ENCODE measurements at regions not wholly inside any gene's neighbourhood (a gene's known extent, or its start where the extent isn't known, plus 50 kb on each side); places are given as distances from the start of the nearest gene placed in this dataset.

- intact Hi-C loops (cut with DNase I) = no loop called here
- Histone ChIP-seq H3K9me3 (no peaks in the 10 kb centered on the region), H3K36me3 (no peaks in the 10 kb centered on the region), H3K4me1 (no peaks in the 10 kb centered on the region), H3K27me3 (no peaks in the 10 kb centered on the region), H3K27ac (no peak overlapping the region), H3K4me3 (no peak overlapping the region)
- no peak for DNase-seq (ENCODE audit: extremely low spot score in 2 of 2)
- no peak for TF ChIP-seq POLR2A (IDR thresholded peaks at IDR 0.05)
- TF ChIP-seq CTCF (IDR thresholded peaks at IDR 0.05) = no peak
- TF ChIP-seq POLR2AphosphoS5 (IDR thresholded peaks at IDR 0.05; ENCODE audit: insufficient read depth in 1 of 2, low read depth in 1 of 2) = no peak
Observed at GRCh38 chr6:6091608-6092002, 84.9 kb upstream of the NRN1 start.

- intact Hi-C loops (cut with DNase I) = no loop called here
- H3K4me1 ChIP-seq = no peaks in the 10 kb centered on the region
Observed at GRCh38 chr6:6090861-6091607, 84.3 kb upstream of the NRN1 start.

GRCh38 chr6:6085928-6086668 lies 79.4 kb upstream of the NRN1 start:
- H3K9me3 ChIP-seq = no peaks in the 10 kb centered on the region
- H3K4me3 ChIP-seq = no peak overlapping the region
- TF ChIP-seq POLR2AphosphoS5 (IDR thresholded peaks at IDR 0.05; ENCODE audit: insufficient read depth in 1 of 2, low read depth in 1 of 2) = no peak
- TF ChIP-seq CTCF (IDR thresholded peaks at IDR 0.05) = no peak
- no peak for TF ChIP-seq POLR2A (IDR thresholded peaks at IDR 0.05)
- H3K36me3 ChIP-seq = no peaks in the 10 kb centered on the region
- intact Hi-C loops (cut with DNase I) = no loop called here
- no peaks in the 10 kb centered on the region for H3K4me1 ChIP-seq
- H3K27me3 ChIP-seq = no peaks in the 10 kb centered on the region
- no peak overlapping the region for H3K27ac ChIP-seq
- no peak for DNase-seq (ENCODE audit: extremely low spot score in 2 of 2)

More at GRCh38 chr6:6090861-6091607, 84.3 kb upstream of the NRN1 start:
- Histone ChIP-seq H3K27me3 (no peaks in the 10 kb centered on the region), H3K27ac (no peak overlapping the region), H3K4me3 (no peak overlapping the region), H3K9me3 (no peaks in the 10 kb centered on the region), H3K36me3 (no peaks in the 10 kb centered on the region)
- DNase-seq (ENCODE audit: extremely low spot score in 2 of 2) = no peak
- no peak for TF ChIP-seq CTCF (IDR thresholded peaks at IDR 0.05)
- TF ChIP-seq POLR2A (IDR thresholded peaks at IDR 0.05) = no peak
- TF ChIP-seq POLR2AphosphoS5 (IDR thresholded peaks at IDR 0.05; ENCODE audit: insufficient read depth in 1 of 2, low read depth in 1 of 2) = no peak

- DNase-seq (ENCODE audit: extremely low spot score in 2 of 2) = no peak
Observed at GRCh38 chr6:6080975-6081374, 74.2 kb upstream of the NRN1 start.

More at GRCh38 chr6:6080975-6081374, 74.2 kb upstream of the NRN1 start:
- no peaks in the 10 kb centered on the region for H3K4me1 ChIP-seq
- no peaks in the 10 kb centered on the region for H3K27me3 ChIP-seq
- no peak overlapping the region for H3K27ac ChIP-seq
- H3K36me3 ChIP-seq = no peaks in the 10 kb centered on the region
- H3K4me3 ChIP-seq = no peak overlapping the region
- intact Hi-C loops (cut with DNase I) = no loop called here
- TF ChIP-seq CTCF (IDR thresholded peaks at IDR 0.05) = no peak
- no peak for TF ChIP-seq POLR2AphosphoS5 (IDR thresholded peaks at IDR 0.05; ENCODE audit: insufficient read depth in 1 of 2, low read depth in 1 of 2)
- TF ChIP-seq POLR2A (IDR thresholded peaks at IDR 0.05) = no peak
- H3K9me3 ChIP-seq = no peaks in the 10 kb centered on the region
